Fibroblast of skin of scalp (primary cell): ENCODE measurements at regions not wholly inside any gene's neighbourhood (a gene's known extent, or its start where the extent isn't known, plus 50 kb on each side); places are given as distances from the start of the nearest gene placed in this dataset.
"Not testable (repeated sequence)": the region's sequence is repeated elsewhere in the genome, so short reads cannot be mapped to it uniquely, and the experiment has no call there.

Source experiments
- DNase-seq: peaks from one replicate; pipeline ENCODE4 v3.0.0-alpha.2; 2013

DNA sequence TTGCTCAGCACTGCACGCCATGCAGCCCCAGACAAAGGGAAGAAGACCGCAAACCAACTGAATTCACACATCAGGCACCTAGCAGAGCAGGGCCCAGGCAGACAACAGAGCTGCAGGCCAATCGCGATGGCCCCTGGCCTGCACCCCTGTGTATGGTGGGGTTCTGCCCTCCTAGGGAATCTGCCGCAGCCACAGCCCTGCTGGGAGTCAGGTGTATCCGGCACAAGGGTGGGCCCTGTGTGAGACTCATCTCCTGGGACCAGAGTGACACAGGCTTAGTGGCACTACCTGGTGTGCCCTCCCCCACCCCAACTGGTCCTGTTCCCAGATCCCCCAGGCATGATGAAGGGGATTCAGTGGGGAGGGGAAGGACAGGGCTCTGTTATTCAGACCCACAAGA, 122.8 kb downstream of the ATPSCKMT start:
- no peak for DNase-seq

DNA sequence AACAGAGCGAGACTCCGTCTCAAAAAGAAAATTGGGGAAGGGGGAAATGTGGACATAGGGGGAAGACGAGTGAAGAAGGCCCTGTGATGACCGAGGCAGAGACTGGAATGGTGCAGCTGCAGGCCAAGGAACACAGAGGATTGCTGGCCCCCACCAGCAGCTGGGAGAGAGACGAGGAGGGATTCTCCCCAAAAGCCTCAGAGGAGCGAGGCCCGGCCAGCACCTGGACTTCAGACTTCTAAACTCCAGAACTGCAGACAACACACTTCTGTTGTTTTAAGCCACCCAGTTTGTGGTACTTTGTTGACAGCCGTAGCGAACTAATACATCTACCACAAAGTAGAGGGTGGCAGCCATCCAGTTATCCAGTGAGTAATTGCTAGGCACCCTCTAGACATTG, 124.6 kb downstream of the ATPSCKMT start:
- DNase-seq, result no peak

DNA sequence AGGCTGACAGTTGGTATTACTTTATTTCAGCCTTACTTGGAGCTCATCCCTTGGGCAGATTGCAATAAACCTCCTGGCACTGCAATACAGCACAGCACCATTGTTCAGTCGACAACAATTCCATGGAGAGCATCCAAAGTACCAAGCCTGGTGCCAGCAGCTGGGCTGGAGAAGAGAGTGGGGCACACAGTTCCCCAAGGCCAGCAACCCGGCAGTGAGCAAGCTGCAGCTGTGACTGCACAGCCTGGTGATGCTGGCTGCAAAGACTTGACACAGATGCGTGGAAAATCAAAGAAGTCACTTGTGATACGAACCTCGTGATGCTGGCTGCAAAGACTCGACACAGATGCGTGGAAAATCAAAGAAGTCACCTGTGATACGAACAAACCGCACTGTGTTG, 125.4 kb downstream of the ATPSCKMT start:
- no peak for DNase-seq

GRCh38 chr5:10123254-10123989, 126.3 kb downstream of the ATPSCKMT start:
- DNase-seq, result no peak

DNA sequence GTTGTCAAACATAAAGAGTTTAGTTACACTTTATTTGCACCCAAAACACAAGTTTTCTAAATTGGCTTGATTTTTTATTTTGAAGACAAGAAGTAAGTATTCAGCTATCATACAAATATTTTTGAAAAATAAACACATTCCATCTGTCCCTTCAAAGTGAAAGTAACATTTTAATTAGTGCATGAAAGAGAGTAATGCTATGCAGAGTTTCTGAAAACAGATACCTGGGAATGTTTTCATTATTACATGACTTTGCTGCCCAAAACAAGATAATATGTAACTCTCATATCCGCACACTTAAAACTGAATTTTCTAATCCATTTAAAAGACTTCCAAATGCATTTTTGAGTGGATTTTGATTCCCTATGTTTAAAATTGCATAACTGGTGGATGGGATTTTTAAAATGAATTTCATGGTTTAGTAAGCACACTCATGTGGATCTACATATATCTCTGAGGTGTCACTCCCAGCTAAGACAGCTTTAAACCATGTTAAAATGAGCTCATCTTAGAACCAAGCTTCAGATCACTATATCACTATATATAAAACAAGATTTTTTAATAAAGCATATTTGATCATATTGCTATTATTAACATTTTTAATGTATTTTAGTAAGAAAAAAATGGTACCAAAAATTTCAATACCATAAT, 127.5 kb downstream of the ATPSCKMT start:
- DNase-seq, result no peak

GRCh38 chr5:10120934-10121333, 128.8 kb downstream of the ATPSCKMT start:
- DNase-seq, result no peak

DNA sequence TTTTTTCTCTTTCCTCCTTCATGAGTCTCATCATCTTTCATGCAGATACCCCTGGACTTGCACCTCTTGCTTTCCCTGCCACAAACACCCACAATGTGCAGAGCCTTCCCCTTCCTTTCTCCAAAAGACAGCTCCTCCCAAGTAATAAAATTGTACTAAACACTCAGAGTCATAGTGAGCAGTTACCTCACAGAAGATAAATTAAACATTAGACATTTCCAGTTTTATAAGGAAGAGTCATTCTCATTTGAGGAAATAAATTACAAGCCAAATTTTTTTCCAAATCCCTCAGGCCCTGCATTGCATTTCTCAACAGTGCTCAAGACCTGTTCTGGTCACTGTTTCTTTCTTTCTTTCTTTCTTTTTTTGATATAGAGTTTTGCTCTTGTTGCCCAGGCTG, 131.5 kb downstream of the ATPSCKMT start:
- no peak for DNase-seq

GRCh38 chr5:10116594-10116993, 133.1 kb downstream of the ATPSCKMT start:
- no peak for DNase-seq

DNA sequence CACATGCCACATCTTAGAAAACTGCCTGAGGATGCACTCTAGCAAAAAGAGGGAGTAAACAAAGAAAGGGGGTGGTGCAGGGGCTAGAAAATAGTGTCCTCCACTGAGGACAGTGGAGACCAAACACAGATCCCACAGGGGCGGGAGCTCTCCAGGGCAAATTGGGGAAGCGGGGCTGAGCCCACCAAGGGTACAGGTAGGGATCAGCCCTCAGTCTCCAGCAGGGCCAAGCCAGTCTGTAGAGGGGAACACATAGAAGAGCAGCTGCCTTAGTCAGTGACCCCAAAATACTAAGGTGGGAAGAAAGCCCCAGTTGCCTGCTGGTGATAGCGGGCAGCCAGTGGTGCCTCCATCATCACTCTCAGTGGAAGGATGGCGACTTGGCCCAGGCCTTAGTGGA, 134.0 kb downstream of the ATPSCKMT start:
- no peak for DNase-seq

GRCh38 chr5:10111571-10111970, 138.1 kb downstream of the ATPSCKMT start:
- peak; percentile 75 for DNase-seq

- no peak for DNase-seq
Measured at GRCh38 chr5:10110228-10110627, 139.5 kb downstream of the ATPSCKMT start.

GRCh38 chr5:10109299-10109698, 140.4 kb downstream of the ATPSCKMT start:
- peak; percentile 9 for DNase-seq

DNA sequence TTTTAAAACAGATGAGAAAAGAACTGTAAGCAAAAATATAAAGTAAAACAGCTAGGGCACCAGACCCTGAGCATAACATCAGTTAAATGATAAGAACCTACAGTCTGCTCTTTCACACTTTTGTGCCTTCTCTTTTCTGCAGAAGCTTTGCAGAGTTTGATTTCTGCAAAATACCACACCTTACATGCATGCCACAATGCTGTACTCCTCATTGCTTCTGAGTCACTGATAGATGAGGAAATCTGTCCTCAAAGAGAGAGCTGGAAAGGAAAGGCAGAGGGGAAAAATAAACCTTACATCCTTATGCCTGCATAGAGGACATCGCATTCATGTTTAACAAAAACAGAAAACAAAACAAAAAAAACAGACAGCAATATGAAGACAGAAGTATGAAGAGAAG, 142.9 kb downstream of the ATPSCKMT start:
- DNase-seq, result no peak

GRCh38 chr5:10106285-10106684, 143.4 kb downstream of the ATPSCKMT start:
- no peak for DNase-seq

DNA sequence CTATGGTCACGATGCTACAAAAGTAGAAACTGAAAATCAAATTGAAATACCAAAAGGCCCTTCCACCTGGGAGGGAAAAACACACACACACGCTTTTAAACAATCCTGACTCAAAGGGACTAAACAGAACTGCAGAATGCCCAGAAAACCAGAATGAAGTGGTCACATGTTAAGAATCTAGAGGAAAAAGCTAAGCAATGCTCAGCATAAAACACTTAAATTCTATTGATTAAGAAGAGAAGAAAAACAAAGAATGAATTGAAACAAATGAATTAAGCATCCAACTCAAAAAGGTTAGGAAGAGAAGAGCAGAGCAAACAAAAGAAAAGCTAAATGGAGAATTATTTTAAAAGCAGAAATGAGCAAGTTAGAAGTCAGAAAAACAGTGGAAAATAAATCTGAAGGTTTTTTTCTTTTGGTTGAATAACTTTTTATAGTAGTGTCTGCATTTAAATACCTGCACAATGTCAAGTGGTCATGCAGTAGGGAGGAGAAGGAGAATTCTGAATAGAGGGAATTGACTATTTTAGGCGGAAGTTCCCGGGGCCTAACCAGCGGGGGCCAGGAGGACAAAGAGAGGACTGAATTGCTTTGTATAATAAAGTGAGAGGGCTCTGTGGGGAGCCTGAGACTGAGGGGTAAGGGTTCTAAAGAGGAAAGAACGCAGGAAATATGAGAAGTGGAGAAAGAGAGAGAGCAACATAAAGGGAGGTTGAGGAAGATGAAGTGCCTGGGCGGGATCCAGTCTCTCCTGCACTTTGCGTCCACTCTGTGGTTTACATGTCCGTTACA, 146.8 kb downstream of the ATPSCKMT start:
- DNase-seq, result no peak

DNA sequence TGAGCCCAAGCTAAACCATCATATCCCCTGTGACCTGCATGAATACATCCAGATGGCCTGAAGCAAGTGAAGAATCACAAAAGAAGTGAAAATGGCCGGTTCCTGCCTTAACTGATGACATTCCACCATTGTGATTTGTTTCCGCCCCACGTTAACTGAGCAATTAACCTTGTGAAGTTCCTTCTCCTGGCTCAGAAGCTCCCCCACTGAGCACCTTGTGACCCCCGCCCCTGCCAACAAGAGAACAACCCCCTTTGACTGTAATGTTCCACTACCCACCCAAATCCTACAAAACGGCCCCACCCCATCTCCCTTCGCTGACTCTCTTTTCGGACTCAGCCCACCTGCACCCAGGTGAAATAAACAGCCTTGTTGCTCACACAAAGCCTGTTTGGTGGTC, 147.5 kb downstream of the ATPSCKMT start:
- DNase-seq, result not testable (repeated sequence)

- no peak for DNase-seq
Measured at GRCh38 chr5:10099548-10099947, 150.1 kb downstream of the ATPSCKMT start.

DNA sequence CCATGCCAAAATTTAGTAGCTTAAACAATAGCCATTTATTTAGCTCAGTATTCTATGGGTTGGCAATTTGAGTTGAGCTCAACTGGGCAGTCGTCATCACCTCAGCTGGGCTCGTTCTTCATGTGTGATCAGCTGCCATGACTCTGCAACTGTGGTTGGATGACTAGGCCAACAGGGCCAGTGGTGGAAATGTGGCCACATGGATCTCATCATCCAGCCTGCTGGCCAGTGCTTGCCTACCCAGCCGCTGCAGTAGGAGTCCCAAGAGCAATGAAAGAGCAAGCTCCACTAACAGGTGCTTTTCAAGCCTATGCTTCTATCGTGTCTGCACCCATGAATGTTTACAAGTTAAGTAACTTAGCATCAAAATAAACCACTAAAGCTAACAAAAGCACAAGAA, 158.0 kb downstream of the ATPSCKMT start:
- peak; percentile 4 for DNase-seq

- DNase-seq, result no peak
Measured at GRCh38 chr5:10090074-10090473, 159.6 kb downstream of the ATPSCKMT start.

DNA sequence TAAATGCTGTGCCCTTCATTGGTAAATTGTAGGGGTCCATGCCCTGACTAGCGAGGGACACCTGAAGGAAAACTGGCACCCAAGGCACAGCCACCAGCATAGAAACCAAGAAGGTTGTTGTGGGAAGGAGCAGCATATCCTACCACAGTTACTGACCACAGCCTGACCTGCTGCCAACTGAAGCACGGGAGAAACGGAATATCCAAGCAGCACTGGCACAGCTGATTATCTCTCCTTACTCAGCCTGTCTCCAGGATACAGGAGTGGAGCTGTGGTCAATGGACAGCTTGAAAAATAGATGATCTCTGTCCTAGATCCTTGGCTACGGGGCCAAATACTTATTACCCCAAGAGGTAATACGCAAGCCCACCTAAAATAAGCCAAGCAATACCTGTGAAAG, 164.5 kb downstream of the ATPSCKMT start:
- no peak for DNase-seq

GRCh38 chr5:10081584-10081983, 168.1 kb downstream of the ATPSCKMT start:
- no peak for DNase-seq

- peak; percentile 86 for DNase-seq
Measured at GRCh38 chr5:10077791-10078545, 171.7 kb downstream of the ATPSCKMT start.
